Endothelial cell of umbilical vein (primary cell): ENCODE measurements at regions not wholly inside any gene's neighbourhood (a gene's known extent, or its start where the extent isn't known, plus 50 kb on each side); places are given as distances from the start of the nearest gene placed in this dataset.
"Not testable (repeated sequence)": the region's sequence is repeated elsewhere in the genome, so short reads cannot be mapped to it uniquely, and the experiment has no call there.

ENCODE experiments used
- BruUV-seq: library from RNA; stranded (reverse); fragments of 400-500 nt; replicated peaks from 2 replicates; lab custom pipeline; 2021; lab: Mats Ljungman, UMichigan
- CTCF ChIA-PET: fragments of 300-600, 350-600 bp; sonication (Branson Sonifier 250); formaldehyde crosslinking; loops from one replicate; lab custom pipeline; 2021; ENCODE audit warnings: antibody characterized with exemption, inconsistent platforms; lab: Charles Lee
- POLR2A ChIA-PET: fragments of 300-600, 350-600 bp; sonication (Branson Sonifier 250); formaldehyde crosslinking; loops from one replicate; lab custom pipeline; 2021; ENCODE audit warnings: antibody characterized with exemption, inconsistent platforms; lab: Charles Lee
- DNase-seq: peaks from one replicate; pipeline ENCODE4 v3.0.0-alpha.2; 2011; ENCODE audit warnings: low read depth, low spot score
- FAIRE-seq: peaks from 2 replicates; lab custom pipeline; 2011; peaks lifted over from hg19 to GRCh38; lab: Jason Lieb, UNC
- H2AFZ ChIP-seq: 2 replicates; pipeline ENCODE4 v1.6.0; 2012; ENCODE audit warnings: low read depth, low read length, control low read depth, inconsistent platforms
- H3K27ac ChIP-seq: 2 replicates; pipeline ENCODE4 v1.5.1; 2011; ENCODE audit warnings: low read depth, mild to moderate bottlenecking, control low read depth, low read length, moderate library complexity; ENCODE audit not compliant: insufficient read depth
- H3K27me3 ChIP-seq, 2 experiments: 2 replicates each; pipeline versions ENCODE4 v1.6.0 to v1.6.1; 2011; ENCODE audit warnings: low read length in 2 of 2, mixed read lengths in 1 of 2; ENCODE audit not compliant: control insufficient read depth in 2 of 2, insufficient read depth in 2 of 2
- H3K36me3 ChIP-seq, 2 experiments: 2 replicates in 1 of 2; 3 replicates in 1 of 2; pipeline ENCODE4 v1.5.1; 2011; ENCODE audit warnings: low read length in 2 of 2, mild to moderate bottlenecking in 1 of 2, moderate library complexity in 1 of 2; ENCODE audit not compliant: control insufficient read depth in 2 of 2, insufficient read depth in 2 of 2; ENCODE audit errors: extremely low read depth in 1 of 2
- H3K4me1 ChIP-seq: 3 replicates; pipeline ENCODE4 v1.5.1; 2011; ENCODE audit warnings: mild to moderate bottlenecking, low read length; ENCODE audit not compliant: control insufficient read depth, insufficient read depth; ENCODE audit errors: extremely low read depth
- H3K4me2 ChIP-seq: 2 replicates; pipeline ENCODE4 v1.6.1; 2011; ENCODE audit warnings: low read length, control low read depth, mixed read lengths; ENCODE audit not compliant: insufficient read depth
- H3K4me3 ChIP-seq, 3 experiments: fragments of 200-600 bp in 1 of 3; sonication (generic), shearing (Covaris generic) in 1 of 3; replicated peaks in 1 of 3; 2 replicates each; pipeline ENCODE4 v1.5.1; 2011 to 2016; ENCODE audit warnings: control low read depth in 3 of 3, low read length in 3 of 3, mild to moderate bottlenecking in 2 of 3, inconsistent platforms in 1 of 3, low read depth in 1 of 3, moderate library complexity in 1 of 3; ENCODE audit not compliant: insufficient read depth in 1 of 3
- H3K79me2 ChIP-seq: 2 replicates; pipeline ENCODE4 v1.6.0; 2012; ENCODE audit warnings: low read length, inconsistent platforms; ENCODE audit not compliant: control insufficient read depth, insufficient read depth
- H3K9ac ChIP-seq: replicated peaks from 2 replicates; pipeline ENCODE3; 2011; ENCODE audit warnings: low read length, control low read depth; ENCODE audit not compliant: insufficient read depth; ENCODE audit errors: extremely low read depth
- H3K9me1 ChIP-seq: replicated peaks from 3 replicates; pipeline ENCODE4 v1.6.0; 2011; ENCODE audit warnings: mild to moderate bottlenecking, low read length; ENCODE audit not compliant: control insufficient read depth, insufficient read depth; ENCODE audit errors: extremely low read depth
- H3K9me3 ChIP-seq: replicated peaks from 2 replicates; pipeline ENCODE4 v1.5.1; 2012; ENCODE audit warnings: low read length, inconsistent platforms; ENCODE audit not compliant: control insufficient read depth, insufficient read depth
- H4K20me1 ChIP-seq: replicated peaks from 2 replicates; pipeline ENCODE3; 2011; ENCODE audit warnings: mild to moderate bottlenecking, low read length; ENCODE audit not compliant: control insufficient read depth, insufficient read depth; ENCODE audit errors: extremely low read depth
- CTCF ChIP-seq, 2 donors: IDR thresholded peaks; 1 replicate in 1 of 2; 2 replicates in 1 of 2; pipeline ENCODE4 v1.5.1; 2011; ENCODE audit warnings: low read length in 2 of 2, mild to moderate bottlenecking in 2 of 2, moderate library complexity in 2 of 2, control low read depth in 1 of 2, inconsistent platforms in 1 of 2, low read depth in 1 of 2; ENCODE audit not compliant: insufficient read depth in 1 of 2; ENCODE audit errors: extremely low read depth in 1 of 2
- JUN ChIP-seq: IDR thresholded peaks from 2 replicates; pipeline ENCODE4 v1.6.1; 2011; ENCODE audit warnings: borderline replicate concordance, low read depth; ENCODE audit not compliant: insufficient read length, insufficient read depth
- dilution Hi-C: fragments of 300-500 bp; cut with MboI; formaldehyde crosslinking; loops from one replicate; pipeline ENCODE4 v1.15.0; 2019; ENCODE audit warnings: low sequenced_read_pairs; ENCODE audit not compliant: extremely low pct_ligation_motif_present
- intact Hi-C: fragments of 100-400 bp; cut with micrococcal nuclease; formaldehyde crosslinking; loops from one replicate; pipeline ENCODE4 v1.10.0; 2022

- FAIRE-seq: peak; percentile 88
- H3K9me3 ChIP-seq: no peaks in the 10 kb centered on the region
Observed at GRCh38 chr21:17679002-17679600, 66.4 kb upstream of the BTG3 start.

GRCh38 chr21:17676930-17677329 is 64.2 kb upstream of the BTG3 start:
- H3K9ac ChIP-seq, DNase-seq, H3K9me1 ChIP-seq, H3K27me3 ChIP-seq, H4K20me1 ChIP-seq, FAIRE-seq, dilution Hi-C loops, H3K4me2 ChIP-seq, H3K4me3 ChIP-seq, H3K9me3 ChIP-seq, H3K27ac ChIP-seq, H3K79me2 ChIP-seq, BruUV-seq, CTCF ChIA-PET, H3K4me1 ChIP-seq, H2AFZ ChIP-seq, H3K36me3 ChIP-seq, POLR2A ChIA-PET: not testable (repeated sequence)
- intact Hi-C loops: loop anchor here (5.0 to 10.0 kb wide), 2 partner anchors 140 to 292 kb away; partner anchors contain the start of gene C21orf91

More at GRCh38 chr21:17679002-17679600, 66.4 kb upstream of the BTG3 start:
- H3K4me1 ChIP-seq: no peaks in the 10 kb centered on the region
- no peak overlapping the region for H3K27ac ChIP-seq
- dilution Hi-C loops: no loop called here
- no peaks in the 10 kb centered on the region for H3K79me2 ChIP-seq
- no peaks in the 10 kb centered on the region for H3K9me1 ChIP-seq
- H3K4me2 ChIP-seq: no peak overlapping the region
- TF ChIP-seq CTCF (IDR thresholded peaks at IDR 0.05; ENCODE audit: extremely low read depth in 1 of 2, insufficient read depth in 1 of 2, low read depth in 1 of 2, low read length in 2 of 2) (peak; percentile 55 to 57), JUN (no peak)
- H4K20me1 ChIP-seq: no peaks in the 10 kb centered on the region
- no peak overlapping the region for H2AFZ ChIP-seq
- H3K4me3 ChIP-seq: no peak overlapping the region
- CTCF ChIA-PET: interaction anchor here (1.3 to 2.6 kb wide), 4 partner anchors 222 to 246 kb away, joined by 3 to 18 read pairs (median 6); no protein-coding TSS in a partner anchor
- no peaks in the 10 kb centered on the region for H3K36me3 ChIP-seq
- DNase-seq: peak; percentile 61
- H3K27me3 ChIP-seq: no peaks in the 10 kb centered on the region
- H3K9ac ChIP-seq: no peak overlapping the region
- no TSS peak for BruUV-seq
- intact Hi-C loops: loop anchor here (1.0 to 10.0 kb wide), 4 partner anchors 138 to 294 kb away; partner anchors contain the start of gene C21orf91
- POLR2A ChIA-PET: no interaction called here
